BJ (cell line): ENCODE measurements at regions not wholly inside any gene's neighbourhood (a gene's known extent, or its start where the extent isn't known, plus 50 kb on each side); places are given as distances from the start of the nearest gene placed in this dataset.

Experiments
- CTCF ChIA-PET: fragments of 350-600 bp; formaldehyde crosslinking; extraction: SDS; loops from one replicate; lab custom pipeline; 2021; ENCODE audit warnings: antibody characterized with exemption, inconsistent platforms; lab: Yijun Ruan, JAX
- POLR2A ChIA-PET: fragments of 300-600 bp; sonication (Branson Sonifier 250); formaldehyde crosslinking; extraction: SDS; loops from one replicate; lab custom pipeline; 2021; ENCODE audit warnings: antibody characterized with exemption; lab: Charles Lee
- DNase-seq: peaks from one replicate; pipeline ENCODE4 v3.0.0-alpha.2; 2011; ENCODE audit warnings: low read depth
- H3K27me3 ChIP-seq: 2 replicates; pipeline ENCODE4 v1.6.0; 2011; ENCODE audit warnings: low read length; ENCODE audit not compliant: control insufficient read depth, insufficient read depth
- H3K36me3 ChIP-seq: 2 replicates; pipeline ENCODE4 v1.5.1; 2011; ENCODE audit warnings: low read length; ENCODE audit not compliant: control insufficient read depth, insufficient read depth
- H3K4me3 ChIP-seq: 2 replicates; pipeline ENCODE4 v1.5.1; 2011; ENCODE audit warnings: low read depth, mild to moderate bottlenecking, control low read depth, low read length
- CTCF ChIP-seq: IDR thresholded peaks from 2 replicates; pipeline ENCODE4 v1.5.1; 2011; ENCODE audit warnings: low read depth, mild to moderate bottlenecking, control low read depth, inconsistent platforms, low read length, moderate library complexity; ENCODE audit not compliant: insufficient read depth

- H3K4me3 ChIP-seq: no peak overlapping the region
- POLR2A ChIA-PET: no interaction called here
These were observed 96.8 kb upstream of the THY1 start for GRCh38 chr11:119519796-119520195.

DNA sequence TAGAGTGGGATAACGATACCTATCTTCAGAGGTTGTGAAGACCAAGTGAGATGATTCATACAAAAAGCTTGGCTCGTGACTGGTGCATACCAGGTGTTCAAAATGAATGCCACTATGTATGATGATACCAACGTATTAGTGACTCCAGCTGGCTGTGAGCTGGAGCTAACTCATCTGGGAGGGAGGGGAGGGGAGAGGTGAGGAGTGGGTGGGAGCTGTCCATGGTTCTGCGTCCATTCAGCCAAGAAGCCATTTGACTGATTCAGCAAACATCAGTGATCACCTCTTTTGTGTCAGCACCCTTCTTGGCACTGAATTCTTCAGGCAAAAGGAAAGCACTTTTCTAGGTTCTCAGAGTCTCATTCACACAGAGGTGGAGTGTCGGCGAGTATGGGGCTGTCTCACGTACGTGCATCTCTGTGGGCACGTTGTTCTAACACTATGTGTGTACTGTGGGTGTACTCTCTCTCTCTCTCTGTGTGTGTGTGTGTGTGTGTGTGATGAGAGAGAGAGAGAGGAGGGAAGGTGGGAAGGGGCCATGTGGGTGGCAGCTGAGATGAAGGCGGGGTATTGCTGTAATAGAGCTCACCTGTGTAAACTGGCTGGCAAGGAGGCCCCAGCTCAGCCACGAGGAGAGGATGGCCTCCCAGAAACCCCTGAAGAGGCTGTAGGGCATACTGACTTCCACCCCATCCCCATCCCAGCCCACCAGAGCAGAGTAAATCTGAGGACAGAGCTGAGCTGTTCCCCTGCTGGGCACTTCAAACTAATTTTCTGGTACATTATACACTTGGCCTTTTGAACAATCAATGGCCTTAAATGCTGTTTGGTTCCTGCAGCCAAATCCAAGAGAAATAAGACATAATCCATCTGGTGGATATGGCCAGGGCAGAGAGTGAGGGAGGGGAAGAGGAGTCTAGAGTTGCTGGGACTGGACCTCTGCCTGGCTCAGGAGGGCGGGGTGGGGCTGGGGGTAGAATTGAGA, 96.1 kb upstream of the THY1 start:
- Histone ChIP-seq H3K27me3 (peaks cover 9% of the 10 kb centered on the region), H3K4me3 (no peak overlapping the region), H3K36me3 (no peaks in the 10 kb centered on the region)
- no peak for DNase-seq
- ChIA-PET POLR2A (no interaction called here), CTCF (interaction anchor here (1.1 to 10.1 kb wide), 3 partner anchors 10 to 210 kb away, joined by 3 to 65 read pairs (median 3); partner anchors contain the start of gene NECTIN1)
- no peak for TF ChIP-seq CTCF

More at GRCh38 chr11:119519796-119520195, 96.8 kb upstream of the THY1 start:
- Histone ChIP-seq H3K36me3 (no peaks in the 10 kb centered on the region), H3K27me3 (peaks cover 10% of the 10 kb centered on the region)
- CTCF ChIA-PET: interaction anchor here (1.1 to 10.1 kb wide), 4 partner anchors 9 to 209 kb away, joined by 3 to 65 read pairs (median 4); partner anchors contain the start of gene NECTIN1
- no peak for DNase-seq
- TF ChIP-seq CTCF: no peak

- TF ChIP-seq CTCF: no peak
- no peaks in the 10 kb centered on the region for H3K36me3 ChIP-seq
- H3K27me3 ChIP-seq: peaks cover 23% of the 10 kb centered on the region
- no peak overlapping the region for H3K4me3 ChIP-seq
- ChIA-PET POLR2A (interaction anchor here (0.6 kb wide), 1 partner anchor 11 kb away, joined by 4 read pairs; no protein-coding TSS in a partner anchor), CTCF (interaction anchor here (1.3 to 10.1 kb wide), 5 partner anchors 10 to 34 kb away, joined by 3 to 65 read pairs (median 4); no protein-coding TSS in a partner anchor)
- DNase-seq: no peak
These were observed 92.9 kb upstream of the THY1 start for GRCh38 chr11:119515771-119516400.

DNA sequence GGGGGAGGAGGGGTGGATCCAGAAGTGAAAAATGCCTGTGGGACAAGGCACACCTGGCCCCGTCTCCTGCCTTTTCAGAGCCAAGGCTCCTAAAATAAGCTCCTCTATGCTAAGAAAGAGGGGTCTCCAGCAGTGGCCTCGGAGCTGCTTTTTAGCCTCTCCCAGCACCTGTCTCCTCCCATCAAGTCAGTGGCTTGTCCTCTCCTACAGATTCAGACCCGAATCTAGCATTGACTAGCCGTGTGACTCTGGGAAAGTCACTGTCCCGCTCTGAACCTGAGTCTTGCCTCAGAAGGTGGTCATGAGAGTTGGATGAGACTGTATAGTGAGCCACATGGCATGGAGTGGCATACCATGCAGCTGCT, 90.8 kb upstream of the THY1 start:
- POLR2A ChIA-PET: no interaction called here
- CTCF ChIA-PET: interaction anchor here (0.7 to 2.8 kb wide), 4 partner anchors 19 to 40 kb away, joined by 3 to 15 read pairs (median 3); no protein-coding TSS in a partner anchor

More for the DNA sequence above, 90.8 kb upstream of the THY1 start:
- TF ChIP-seq CTCF: no peak
- no peak overlapping the region for H3K4me3 ChIP-seq
- no peaks in the 10 kb centered on the region for H3K36me3 ChIP-seq
- DNase-seq: no peak
- H3K27me3 ChIP-seq: peaks cover 23% of the 10 kb centered on the region
